Fibroblast of skin of scalp (primary cell): ENCODE measurements at regions not wholly inside any gene's neighbourhood (a gene's known extent, or its start where the extent isn't known, plus 50 kb on each side); places are given as distances from the start of the nearest gene placed in this dataset.

ENCODE experiments used
- DNase-seq: peaks from one replicate; pipeline ENCODE4 v3.0.0-alpha.2; 2013

GRCh38 chr11:15851051-15851498, 505.3 kb downstream of the SOX6 start:
- no peak for DNase-seq

- DNase-seq, result no peak
Observed at GRCh38 chr11:15852179-15852578, 504.2 kb downstream of the SOX6 start.

- DNase-seq, result no peak
Observed at GRCh38 chr11:15854245-15854644, 502.1 kb downstream of the SOX6 start.

GRCh38 chr11:15858881-15859280, 497.5 kb downstream of the SOX6 start:
- no peak for DNase-seq

- no peak for DNase-seq
Observed at GRCh38 chr11:15859411-15859810, 496.9 kb downstream of the SOX6 start.

- no peak for DNase-seq
Observed at GRCh38 chr11:15861256-15861655, 495.1 kb downstream of the SOX6 start.

- DNase-seq, result no peak
Observed at GRCh38 chr11:15863411-15863810, 492.9 kb downstream of the SOX6 start.

- DNase-seq, result no peak
Observed at GRCh38 chr11:15864026-15864805, 492.1 kb downstream of the SOX6 start.

- no peak for DNase-seq
Observed at GRCh38 chr11:15865212-15865987, 490.9 kb downstream of the SOX6 start.

GRCh38 chr11:15867871-15868270, 488.5 kb downstream of the SOX6 start:
- no peak for DNase-seq

GRCh38 chr11:15870911-15871310, 485.4 kb downstream of the SOX6 start:
- no peak for DNase-seq

- no peak for DNase-seq
Observed at GRCh38 chr11:15871904-15872626, 484.3 kb downstream of the SOX6 start.

- no peak for DNase-seq
Observed at GRCh38 chr11:15873501-15873900, 482.8 kb downstream of the SOX6 start.

- DNase-seq, result no peak
Observed at GRCh38 chr11:15874704-15875103, 481.6 kb downstream of the SOX6 start.

- no peak for DNase-seq
Observed at GRCh38 chr11:15875393-15875792, 481.0 kb downstream of the SOX6 start.

GRCh38 chr11:15875943-15876342, 480.4 kb downstream of the SOX6 start:
- DNase-seq, result no peak

- no peak for DNase-seq
Observed at GRCh38 chr11:15878756-15879155, 477.6 kb downstream of the SOX6 start.

- DNase-seq, result no peak
Observed at GRCh38 chr11:15880291-15880690, 476.1 kb downstream of the SOX6 start.

GRCh38 chr11:15882876-15883454, 473.4 kb downstream of the SOX6 start:
- peak; percentile 17 for DNase-seq

- peak; percentile 21 for DNase-seq
Observed at GRCh38 chr11:15883455-15883920, 472.9 kb downstream of the SOX6 start.

GRCh38 chr11:15884141-15884540, 472.2 kb downstream of the SOX6 start:
- no peak for DNase-seq

GRCh38 chr11:15884777-15885540, 471.4 kb downstream of the SOX6 start:
- no peak for DNase-seq
